Transverse colon (tissue), 4 donors: ENCODE measurements at regions not wholly inside any gene's neighbourhood (a gene's known extent, or its start where the extent isn't known, plus 50 kb on each side); places are given as distances from the start of the nearest gene placed in this dataset.

Experiments
- CTCF ChIP-seq, 5 experiments: fragments of 200-600 bp in 3 of 5; fragments of 450-650 bp in 2 of 5; sonication (generic) in 3 of 5; IDR thresholded peaks; 1 replicate in 2 of 5; 2 replicates in 3 of 5; pipeline ENCODE4 v1.5.1; 2016 to 2017; ENCODE audit warnings: antibody characterized with exemption in 5 of 5, inconsistent platforms in 3 of 5, mild to moderate bottlenecking in 2 of 5, moderate library complexity in 1 of 5
- POLR2A ChIP-seq: fragments of 450-650 bp; IDR thresholded peaks from one replicate; pipeline ENCODE4 v1.6.1; 2016; ENCODE audit warnings: antibody characterized with exemption, mild to moderate bottlenecking, moderate library complexity
- POLR2AphosphoS5 ChIP-seq, 3 donors: sonication (generic); formaldehyde crosslinking; IDR thresholded peaks; one replicate each; pipeline ENCODE4 v1.6.1; 2016; ENCODE audit warnings: antibody characterized with exemption in 3 of 3

GRCh38 chr1:121448851-121449250 is 264.1 kb downstream of the SRGAP2C start:
- TF ChIP-seq POLR2A (no peak), POLR2AphosphoS5 (IDR thresholded peaks at IDR 0.05) (no peak), CTCF (IDR thresholded peaks at IDR 0.05) (no peak)
